GM19438 (cell line): ENCODE measurements at regions not wholly inside any gene's neighbourhood (a gene's known extent, or its start where the extent isn't known, plus 50 kb on each side); places are given as distances from the start of the nearest gene placed in this dataset.

ENCODE experiments used
- ATAC-seq: cut with Tn5 transposase; IDR thresholded peaks from one replicate; pipeline ENCODE4 v1.9.1; 2021; ENCODE audit warnings: low read depth; ENCODE audit not compliant: unreplicated experiment

- no peak for ATAC-seq
These were observed 244.8 kb downstream of the BAMBI start for GRCh38 chr10:28922127-28922526.

- no peak for ATAC-seq
These were observed 245.5 kb downstream of the BAMBI start for GRCh38 chr10:28922861-28923260.

- ATAC-seq = no peak
These were observed 247.4 kb downstream of the BAMBI start for GRCh38 chr10:28924717-28925116.

- no peak for ATAC-seq
These were observed 247.9 kb downstream of the BAMBI start for GRCh38 chr10:28925121-28925663.

GRCh38 chr10:28926932-28927331, 249.6 kb downstream of the BAMBI start:
- ATAC-seq = no peak

- no peak for ATAC-seq
These were observed 251.2 kb downstream of the BAMBI start for GRCh38 chr10:28928484-28928883.

GRCh38 chr10:28929942-28930341, 252.6 kb downstream of the BAMBI start:
- ATAC-seq = no peak

- no peak for ATAC-seq
These were observed 253.5 kb downstream of the BAMBI start for GRCh38 chr10:28930514-28931495.

GRCh38 chr10:28935061-28935460, 257.7 kb downstream of the BAMBI start:
- no peak for ATAC-seq

- no peak for ATAC-seq
These were observed 260.6 kb downstream of the BAMBI start for GRCh38 chr10:28937959-28938358.

GRCh38 chr10:28938745-28939144, 261.4 kb downstream of the BAMBI start:
- no peak for ATAC-seq

- ATAC-seq = no peak
These were observed 262.2 kb downstream of the BAMBI start for GRCh38 chr10:28939281-28940157.

GRCh38 chr10:28940158-28940888, 263.0 kb downstream of the BAMBI start:
- no peak for ATAC-seq

GRCh38 chr10:28942012-28942411, 264.7 kb downstream of the BAMBI start:
- no peak for ATAC-seq

GRCh38 chr10:28945959-28946358, 268.6 kb downstream of the BAMBI start:
- ATAC-seq = no peak

GRCh38 chr10:28946479-28946878, 269.2 kb downstream of the BAMBI start:
- no peak for ATAC-seq

- no peak for ATAC-seq
These were observed 269.9 kb downstream of the BAMBI start for GRCh38 chr10:28947171-28947570.

GRCh38 chr10:28948046-28948445, 270.7 kb downstream of the BAMBI start:
- no peak for ATAC-seq

GRCh38 chr10:28949005-28950004, 272.0 kb downstream of the BAMBI start:
- no peak for ATAC-seq
